ENCODE measurements at regions not wholly inside any gene's neighbourhood (a gene's known extent, or its start where the extent isn't known, plus 50 kb on each side); places are given as distances from the start of the nearest gene placed in this dataset.

GRCh38 chr10:58014436-58014835 is 253.3 kb downstream of the IPMK start:
- DNase-seq (ENCODE audit: low read depth in 2 of 2, low spot score in 1 of 2) = no peak

DNA sequence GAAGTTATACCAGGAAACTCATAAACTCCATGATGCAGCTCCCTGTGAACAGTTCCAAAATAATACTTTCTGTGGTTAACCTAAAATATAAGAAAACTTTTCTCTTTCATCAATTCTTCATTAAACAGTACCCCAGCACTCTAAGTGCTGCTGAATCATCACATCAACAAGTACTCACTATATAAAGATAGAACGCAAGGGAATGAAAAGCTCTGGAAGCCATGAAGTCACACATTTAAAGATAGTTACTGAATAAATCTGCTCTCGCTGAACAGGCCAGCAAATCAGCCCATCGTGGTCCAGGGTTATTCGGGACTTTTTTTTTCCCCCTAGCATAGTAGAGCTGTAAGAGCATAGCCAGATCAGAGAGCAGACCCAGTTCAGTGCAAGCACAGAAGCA is 254.3 kb downstream of the IPMK start:
- no peak for DNase-seq (ENCODE audit: low read depth in 2 of 2, low spot score in 1 of 2)

DNA sequence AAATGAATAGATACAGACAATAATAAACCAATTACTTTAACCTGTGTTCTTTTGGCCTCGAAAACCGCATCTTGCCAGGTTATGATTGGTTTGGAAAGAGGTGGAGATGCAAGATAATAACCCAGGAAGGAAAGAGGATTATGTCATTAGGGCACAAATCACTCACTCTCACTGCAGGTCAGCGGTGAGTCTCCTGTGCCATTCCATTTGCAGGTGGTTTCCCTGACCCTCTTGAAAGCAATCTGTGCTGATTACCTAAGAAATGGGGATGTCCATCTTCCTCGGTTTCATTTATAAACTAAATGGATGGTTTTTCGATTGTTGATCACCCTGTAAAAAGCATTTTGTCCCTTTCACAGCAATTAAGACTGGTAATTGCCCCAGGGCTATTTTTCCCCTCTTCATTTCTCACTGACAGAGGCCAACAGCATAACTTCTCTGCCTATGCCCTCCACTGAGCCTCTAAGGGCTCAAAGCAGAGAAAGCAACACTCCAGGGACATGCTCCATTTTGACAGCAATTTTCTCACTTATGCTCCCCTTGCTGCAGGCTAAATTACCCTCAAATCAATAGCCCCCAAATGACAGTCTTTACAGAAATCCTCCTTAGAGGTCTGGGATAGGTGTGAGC is 257.5 kb downstream of the IPMK start:
- no peak for DNase-seq (ENCODE audit: low read depth in 2 of 2, low spot score in 1 of 2)

DNA sequence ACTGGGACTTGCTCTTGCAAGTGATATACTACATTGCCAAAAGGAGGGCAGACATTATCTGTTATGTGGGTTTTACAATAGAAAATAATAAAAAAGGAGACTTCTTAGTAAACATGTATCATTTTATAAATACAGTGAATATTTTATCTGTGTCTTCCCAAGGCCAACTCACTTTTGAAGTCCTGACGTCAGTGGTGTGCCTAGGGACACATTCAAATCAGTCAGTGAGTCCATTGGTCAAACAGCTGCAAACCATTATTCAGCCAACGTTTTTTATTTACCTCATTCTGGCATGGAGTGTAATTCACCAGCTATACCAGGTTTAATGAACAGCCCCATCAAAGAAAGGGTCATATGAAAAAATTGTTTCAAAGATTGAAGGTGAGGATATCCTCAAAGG is 263.7 kb downstream of the IPMK start:
- DNase-seq (ENCODE audit: low read depth in 2 of 2, low spot score in 1 of 2) = no peak

DNA sequence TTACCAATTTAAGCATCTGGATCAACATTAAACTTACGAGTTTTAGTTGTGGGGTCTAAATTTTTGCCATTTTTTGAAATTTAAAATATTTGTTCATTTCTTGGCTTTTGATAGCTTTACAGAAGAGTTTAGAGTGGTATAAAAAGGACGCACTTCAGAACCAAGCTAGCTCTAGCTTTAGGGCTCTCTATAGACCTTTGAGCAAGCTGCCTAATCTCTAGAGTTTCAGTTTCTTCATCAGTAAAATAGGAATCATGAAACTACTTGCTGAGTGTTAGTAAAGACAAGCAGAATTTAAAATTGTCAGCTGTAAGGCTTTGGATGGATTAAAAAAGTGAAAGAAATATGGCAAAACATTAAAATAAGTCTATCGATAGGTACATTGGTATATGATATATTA is 266.5 kb downstream of the IPMK start:
- DNase-seq (ENCODE audit: low read depth in 2 of 2, low spot score in 1 of 2) = no peak

- DNase-seq (ENCODE audit: low read depth in 2 of 2, low spot score in 1 of 2) = no peak
Observed at GRCh38 chr10:57996536-57996935, 271.2 kb downstream of the IPMK start.

- DNase-seq (ENCODE audit: low read depth in 2 of 2, low spot score in 1 of 2) = no peak
Observed at GRCh38 chr10:57993302-57993701, 274.4 kb downstream of the IPMK start.

DNA sequence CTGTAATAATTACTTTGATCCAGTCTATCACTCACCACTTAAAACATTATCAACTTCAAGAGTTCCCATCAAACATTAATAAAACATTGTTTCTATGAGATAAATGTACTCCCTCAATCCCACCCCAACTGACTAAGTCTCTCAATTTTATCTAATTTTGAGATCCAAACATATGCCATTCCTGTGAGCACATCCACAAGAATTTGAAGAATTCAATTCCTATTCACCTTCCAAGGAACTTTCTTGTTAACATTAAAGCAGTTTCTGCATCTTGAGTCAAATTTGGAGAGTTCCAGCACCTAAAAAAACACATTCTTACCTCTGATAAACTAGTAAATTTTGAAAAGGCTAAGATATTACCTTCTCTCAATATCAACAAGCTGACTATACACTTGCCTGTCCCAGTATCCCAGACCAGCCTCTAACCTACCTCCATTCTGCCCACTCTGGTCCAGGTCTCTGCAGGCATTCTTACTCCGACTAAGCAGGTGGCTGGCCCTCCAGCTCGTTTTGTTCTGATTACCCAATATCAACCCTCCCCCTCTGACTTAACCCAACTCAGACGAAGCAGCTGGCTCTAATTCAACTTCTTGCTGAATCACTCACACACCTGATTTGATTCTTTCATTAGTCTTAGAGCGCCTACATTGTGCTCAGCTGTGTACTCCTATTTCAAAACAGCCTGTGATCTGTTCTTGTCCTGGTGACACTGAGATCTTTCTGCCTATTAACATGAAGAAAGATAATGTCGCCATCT is 275.2 kb downstream of the IPMK start:
- DNase-seq (ENCODE audit: low read depth in 2 of 2, low spot score in 1 of 2) = no peak

DNA sequence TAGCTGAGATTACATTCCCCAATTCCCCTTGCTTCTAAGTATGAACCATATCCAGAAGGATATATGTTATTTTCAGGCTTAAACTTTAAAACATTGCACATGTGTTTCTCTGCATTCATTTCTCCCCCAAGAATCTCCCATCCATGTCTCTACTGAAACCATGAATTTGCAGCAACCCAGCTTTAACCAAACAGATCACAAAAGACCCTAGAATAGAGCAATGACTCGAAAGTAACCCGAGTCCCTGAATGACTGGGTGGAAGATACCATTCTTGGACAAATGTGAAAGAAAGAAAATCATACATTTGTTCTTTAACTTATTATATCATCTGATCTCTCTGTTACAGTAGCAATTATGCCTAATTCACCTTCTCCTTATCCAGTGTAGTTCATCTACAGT is 278.7 kb downstream of the IPMK start:
- no peak for DNase-seq (ENCODE audit: low read depth in 2 of 2, low spot score in 1 of 2)

GRCh38 chr10:57987055-57987721 is 280.5 kb downstream of the IPMK start:
- no peak for DNase-seq (ENCODE audit: low read depth in 2 of 2, low spot score in 1 of 2)

- DNase-seq (ENCODE audit: low read depth in 2 of 2, low spot score in 1 of 2) = no peak
Observed at GRCh38 chr10:57986422-57986821, 281.3 kb downstream of the IPMK start.

- DNase-seq (ENCODE audit: low read depth in 2 of 2, low spot score in 1 of 2) = no peak
Observed at GRCh38 chr10:57983281-57983791, 284.4 kb downstream of the IPMK start.

GRCh38 chr10:57982091-57982490 is 285.6 kb downstream of the IPMK start:
- no peak for DNase-seq (ENCODE audit: low read depth in 2 of 2, low spot score in 1 of 2)

- DNase-seq (ENCODE audit: low read depth in 2 of 2, low spot score in 1 of 2) = no peak
Observed at GRCh38 chr10:57979956-57980355, 287.7 kb downstream of the IPMK start.

- no peak for DNase-seq (ENCODE audit: low read depth in 2 of 2, low spot score in 1 of 2)
Observed at GRCh38 chr10:57979491-57979890, 288.2 kb downstream of the IPMK start.

DNA sequence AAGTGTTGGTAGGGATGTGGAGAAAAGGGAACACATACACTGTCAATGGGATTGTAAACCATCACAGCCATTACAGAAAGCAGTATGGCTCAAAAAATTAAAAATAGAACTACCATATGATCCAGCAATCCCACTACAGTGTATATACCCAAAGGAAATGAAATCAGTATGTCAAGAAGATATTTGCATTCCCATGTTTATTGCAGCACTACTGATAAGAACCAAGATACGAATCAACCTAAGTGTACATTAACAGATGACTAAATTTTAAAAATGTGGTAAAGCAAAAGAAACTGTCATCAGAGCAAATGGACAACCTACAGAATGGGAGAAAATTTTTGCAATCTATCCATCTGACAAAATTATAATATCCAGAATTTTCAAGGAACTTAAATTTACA is 290.4 kb downstream of the IPMK start:
- no peak for DNase-seq (ENCODE audit: low read depth in 2 of 2, low spot score in 1 of 2)

DNA sequence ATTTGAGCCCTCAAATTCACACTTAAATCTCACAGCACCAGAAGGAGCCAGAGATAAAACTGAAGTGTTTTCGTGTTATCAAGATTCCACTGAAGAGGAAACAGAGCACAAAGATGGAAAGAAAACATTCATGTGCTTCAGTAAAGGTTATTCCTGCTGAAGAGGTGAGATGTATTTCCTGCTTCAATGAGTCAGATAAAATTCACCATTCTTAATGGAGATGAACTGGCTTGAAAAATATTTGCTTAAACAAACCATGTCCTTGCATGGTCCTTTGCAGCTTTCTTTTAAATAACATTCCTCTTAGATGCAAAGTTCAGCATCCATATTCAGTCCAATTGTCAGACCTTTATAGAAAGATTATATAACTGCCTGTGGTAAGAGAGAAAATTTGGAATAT is 294.2 kb downstream of the IPMK start:
- DNase-seq (ENCODE audit: low read depth in 2 of 2, low spot score in 1 of 2) = no peak

GRCh38 chr10:57972783-57973182 is 294.9 kb downstream of the IPMK start:
- no peak for DNase-seq (ENCODE audit: low read depth in 2 of 2, low spot score in 1 of 2)

DNA sequence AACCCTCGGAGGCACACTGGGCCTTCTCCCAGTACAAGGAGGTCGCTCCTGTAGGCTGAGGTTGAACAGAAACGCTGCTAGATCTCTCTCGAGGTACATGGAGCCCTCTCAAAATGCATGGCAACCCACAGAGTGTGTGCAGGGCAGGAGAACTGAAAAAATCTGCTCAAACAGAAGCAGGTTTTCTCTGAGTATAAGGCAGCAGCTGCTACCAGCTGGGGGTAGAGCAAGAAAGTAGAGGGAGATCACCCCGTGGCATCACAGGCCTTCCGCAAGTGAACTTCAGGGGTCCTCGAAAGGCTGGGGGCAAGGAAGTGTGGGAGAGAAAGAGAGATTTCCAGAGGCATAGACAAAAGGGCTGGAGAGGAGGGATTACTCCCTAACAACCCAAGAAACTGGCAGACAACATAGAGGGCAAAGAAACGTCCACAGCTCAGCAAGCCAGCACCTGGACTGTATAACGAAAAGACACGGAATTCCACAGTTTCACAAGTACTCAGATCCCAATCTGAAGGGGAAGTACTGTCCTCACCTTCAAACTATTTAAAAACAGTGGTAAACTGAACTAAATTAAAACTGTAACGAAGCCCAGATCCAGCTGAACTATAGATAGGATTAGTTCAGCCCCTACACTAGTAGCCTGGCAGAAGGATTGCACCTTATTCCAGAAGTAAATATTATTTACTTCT is 299.2 kb downstream of the IPMK start:
- no peak for DNase-seq (ENCODE audit: low read depth in 2 of 2, low spot score in 1 of 2)

GRCh38 chr10:57964351-57964750 is 303.3 kb downstream of the IPMK start:
- DNase-seq (ENCODE audit: low read depth in 2 of 2, low spot score in 1 of 2) = no peak

- DNase-seq (ENCODE audit: low read depth in 2 of 2, low spot score in 1 of 2) = no peak
Observed at GRCh38 chr10:57963546-57963945, 304.1 kb downstream of the IPMK start.

DNA sequence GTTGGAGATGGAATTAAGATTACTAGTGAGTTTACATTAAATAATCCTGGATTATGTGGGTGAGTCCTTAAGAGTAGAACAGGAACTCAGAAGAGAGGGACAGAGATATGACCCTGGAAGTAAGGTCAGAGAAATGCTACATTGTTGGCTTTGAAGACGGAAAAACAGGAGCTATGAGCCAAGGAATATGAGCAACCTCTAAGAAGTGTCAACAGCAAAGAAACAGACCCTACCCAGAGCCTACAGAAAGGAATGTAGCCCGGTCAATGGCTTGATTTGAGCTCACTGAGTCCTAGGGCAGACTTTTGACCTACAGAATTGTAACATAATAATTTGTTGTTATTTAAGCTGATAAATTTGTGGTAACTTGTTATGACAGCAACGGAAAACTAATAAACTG is 304.9 kb downstream of the IPMK start:
- no peak for DNase-seq (ENCODE audit: low read depth in 2 of 2, low spot score in 1 of 2)

All from stimulated activated CD8-positive, alpha-beta memory T cell treated with anti-CD3 and anti-CD28 coated beads, Interleukin-4, amount 100 ng/mL, for 4 hours (primary cell).